ENCODE measurements at regions not wholly inside any gene's neighbourhood (a gene's known extent, or its start where the extent isn't known, plus 50 kb on each side); places are given as distances from the start of the nearest gene placed in this dataset.
"Not testable (repeated sequence)": the region's sequence is repeated elsewhere in the genome, so short reads cannot be mapped to it uniquely, and the experiment has no call there.

DNA sequence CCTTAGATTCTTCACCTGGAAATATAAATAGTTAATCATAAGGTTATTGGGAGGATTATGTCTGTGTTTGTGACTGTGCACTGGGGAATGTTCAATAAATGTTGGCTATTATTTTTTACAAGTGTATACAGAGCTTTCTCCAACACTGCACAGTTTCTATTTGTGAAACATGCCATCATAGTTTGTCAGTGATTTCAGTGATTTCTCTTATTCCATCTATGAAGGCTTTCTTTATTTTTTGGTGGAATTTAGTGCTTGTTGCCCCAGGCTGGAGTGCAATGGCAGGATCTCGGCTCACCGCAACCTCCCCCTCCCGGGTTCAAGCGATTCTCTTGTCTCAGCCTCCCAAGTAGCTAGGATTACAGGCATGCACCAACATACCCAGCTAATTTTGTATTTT lies 545.0 kb upstream of the GRM7 start:
- DNase-seq (ENCODE audit: low read depth, low spot score), result no peak
- no peak overlapping the region for H3K4me3 ChIP-seq (ENCODE audit: low read length)

DNA sequence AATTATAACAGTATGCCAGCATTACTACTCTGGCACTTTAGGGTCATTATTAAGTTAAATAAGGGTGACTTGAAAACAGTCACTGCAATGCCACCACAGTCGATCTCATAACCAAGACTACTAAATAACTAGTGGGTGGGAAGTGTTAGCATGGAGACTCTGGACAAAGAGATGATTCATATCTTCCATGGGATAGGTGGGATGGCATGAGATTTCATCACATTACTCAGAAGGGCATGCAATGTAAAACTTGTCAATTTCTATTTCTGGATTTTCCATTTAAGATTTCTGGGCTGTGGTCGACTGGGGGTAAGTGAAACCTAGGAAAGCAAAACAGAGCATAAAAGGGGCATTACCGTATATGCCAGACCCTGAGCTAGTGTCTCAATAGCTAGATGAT lies 538.9 kb upstream of the GRM7 start:
- no peak overlapping the region for H3K4me3 ChIP-seq (ENCODE audit: low read length)
- DNase-seq (ENCODE audit: low read depth, low spot score), result no peak

DNA sequence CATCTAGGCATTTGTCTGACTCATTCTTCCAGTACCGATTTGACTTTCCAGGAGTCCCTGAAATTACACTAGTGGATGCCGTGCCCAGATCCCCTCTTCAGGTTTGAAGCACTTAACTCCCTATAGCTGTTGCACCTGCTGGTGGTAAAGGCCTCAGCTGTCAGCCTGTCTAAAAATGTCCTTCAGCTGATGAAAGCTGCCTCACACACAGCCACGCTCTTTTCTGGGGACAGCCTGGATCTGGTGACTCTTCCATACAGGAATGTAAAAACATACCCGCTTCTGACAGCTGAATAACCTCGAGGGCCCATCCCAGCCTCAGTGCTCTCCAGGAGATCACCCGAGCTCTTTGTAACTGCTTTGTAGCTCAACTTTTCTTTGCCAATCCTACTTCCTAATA lies 534.1 kb upstream of the GRM7 start:
- no peak overlapping the region for H3K4me3 ChIP-seq (ENCODE audit: low read length)
- DNase-seq (ENCODE audit: low read depth, low spot score), result no peak

DNA sequence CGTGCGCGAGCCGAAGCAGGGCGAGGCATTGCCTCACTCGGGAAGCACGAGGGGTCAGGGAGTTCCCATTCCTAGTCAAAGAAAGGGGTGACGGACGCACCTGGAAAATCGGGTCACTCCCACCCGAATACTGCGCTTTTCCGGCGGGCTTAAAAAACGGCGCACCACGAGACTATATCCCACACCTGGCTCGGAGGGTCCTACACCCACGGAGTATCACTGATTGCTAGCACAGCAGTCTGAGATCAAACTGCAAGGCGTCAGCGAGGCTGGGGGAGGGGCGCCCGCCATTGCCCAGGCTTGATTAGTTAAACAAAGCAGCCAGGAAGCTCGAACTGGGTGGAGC lies 520.0 kb upstream of the GRM7 start:
- H3K4me3 ChIP-seq (ENCODE audit: low read length); DNase-seq (ENCODE audit: low read depth, low spot score): not testable (repeated sequence)

- no peak for DNase-seq (ENCODE audit: low read depth, low spot score)
- H3K4me3 ChIP-seq (ENCODE audit: low read length), result no peak overlapping the region
These were observed 509.2 kb upstream of the GRM7 start for GRCh38 chr3:6351752-6352151.

GRCh38 chr3:6354653-6355052 lies 506.3 kb upstream of the GRM7 start:
- no peak overlapping the region for H3K4me3 ChIP-seq (ENCODE audit: low read length)
- DNase-seq (ENCODE audit: low read depth, low spot score), result no peak

GRCh38 chr3:6362406-6362805 lies 498.5 kb upstream of the GRM7 start:
- no peak overlapping the region for H3K4me3 ChIP-seq (ENCODE audit: low read length)
- no peak for DNase-seq (ENCODE audit: low read depth, low spot score)

- no peak for DNase-seq (ENCODE audit: low read depth, low spot score)
- H3K4me3 ChIP-seq (ENCODE audit: low read length), result no peak overlapping the region
These were observed 493.7 kb upstream of the GRM7 start for GRCh38 chr3:6367171-6367570.

DNA sequence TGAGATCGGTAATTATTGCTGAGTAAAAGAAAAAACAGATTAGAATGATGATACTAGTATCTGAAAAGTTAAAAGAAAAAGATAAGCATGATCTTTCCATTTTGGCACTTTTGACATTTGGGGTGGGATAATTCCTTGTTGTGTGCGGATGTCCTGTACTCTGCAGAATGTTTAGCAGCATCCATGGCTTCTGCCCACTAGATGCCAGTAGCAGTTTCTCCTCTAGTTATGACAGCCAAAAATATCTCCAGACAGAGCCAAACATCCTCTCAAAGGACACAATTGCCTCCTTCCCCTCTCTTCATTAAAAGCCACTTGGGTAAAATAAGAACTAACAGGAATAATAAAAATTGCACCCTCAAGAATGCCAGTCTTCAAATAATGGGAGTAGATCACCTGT lies 468.8 kb upstream of the GRM7 start:
- no peak overlapping the region for H3K4me3 ChIP-seq (ENCODE audit: low read length)
- DNase-seq (ENCODE audit: low read depth, low spot score), result no peak

GRCh38 chr3:6394944-6395343 lies 466.0 kb upstream of the GRM7 start:
- no peak for DNase-seq (ENCODE audit: low read depth, low spot score)
- no peak overlapping the region for H3K4me3 ChIP-seq (ENCODE audit: low read length)

DNA sequence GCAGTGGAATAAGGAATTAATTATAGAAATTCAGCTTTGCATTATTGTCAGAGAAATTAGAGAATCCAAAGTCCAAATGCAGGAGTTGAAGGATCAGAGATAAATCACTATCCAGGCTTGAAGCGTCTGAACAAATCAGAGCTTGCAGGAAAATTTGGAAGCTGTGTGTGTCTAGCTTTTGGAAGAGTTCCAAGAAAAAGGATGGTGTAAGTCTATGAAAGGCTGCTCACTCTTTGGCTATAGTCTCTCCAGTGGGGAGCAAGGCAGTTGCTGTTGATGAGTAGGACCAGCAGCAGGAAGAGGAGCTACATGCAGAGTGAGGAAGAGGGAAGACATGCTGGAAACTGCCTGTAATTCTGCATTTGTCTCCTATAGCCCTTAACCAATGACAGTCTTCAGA lies 464.3 kb upstream of the GRM7 start:
- no peak overlapping the region for H3K4me3 ChIP-seq (ENCODE audit: low read length)
- DNase-seq (ENCODE audit: low read depth, low spot score), result no peak

DNA sequence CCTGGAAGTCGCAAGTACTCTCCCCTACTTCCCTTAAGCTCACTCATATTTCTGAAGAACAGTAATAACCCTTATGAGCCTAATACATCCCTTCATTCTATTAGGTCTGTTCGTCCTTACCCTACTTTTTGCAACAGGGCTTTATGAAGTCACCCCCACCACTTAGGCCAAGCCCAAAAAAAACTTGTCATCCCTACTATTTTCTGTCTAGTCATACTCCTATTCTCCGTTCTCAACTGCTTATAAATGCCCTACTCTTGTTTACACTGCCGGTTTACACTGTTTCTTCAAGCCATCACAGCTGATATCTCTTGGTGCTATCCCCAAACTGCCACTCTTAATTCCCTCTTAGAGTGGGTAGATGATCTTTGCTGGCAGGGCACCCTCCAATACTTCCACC lies 458.2 kb upstream of the GRM7 start:
- not testable (repeated sequence) for H3K4me3 ChIP-seq (ENCODE audit: low read length); DNase-seq (ENCODE audit: low read depth, low spot score)

DNA sequence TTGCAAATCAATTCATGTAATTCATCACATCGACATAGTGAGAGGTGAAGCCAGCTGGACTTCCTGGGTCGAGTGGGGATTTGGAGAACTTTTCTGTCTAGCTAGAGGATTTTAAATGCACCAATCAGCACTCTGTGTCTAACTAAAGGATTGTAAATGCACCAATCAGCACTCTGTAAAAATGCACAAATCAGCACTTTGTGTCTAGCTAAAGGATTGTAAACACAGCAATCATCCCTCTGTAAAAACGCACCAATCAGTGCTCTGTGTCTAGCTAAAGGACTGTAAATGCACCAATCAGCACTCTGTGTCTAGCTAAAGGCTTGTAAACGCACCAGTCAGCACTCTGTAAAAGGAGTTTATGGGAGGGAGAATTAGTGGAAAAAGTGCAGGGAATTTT lies 454.0 kb upstream of the GRM7 start:
- not testable (repeated sequence) for H3K4me3 ChIP-seq (ENCODE audit: low read length); DNase-seq (ENCODE audit: low read depth, low spot score)

- no peak for DNase-seq (ENCODE audit: low read depth, low spot score)
- H3K4me3 ChIP-seq (ENCODE audit: low read length), result no peak overlapping the region
These were observed 444.8 kb upstream of the GRM7 start for GRCh38 chr3:6416049-6416661.

- no peak overlapping the region for H3K4me3 ChIP-seq (ENCODE audit: low read length)
- no peak for DNase-seq (ENCODE audit: low read depth, low spot score)
These were observed 443.7 kb upstream of the GRM7 start for GRCh38 chr3:6417174-6417573.

DNA sequence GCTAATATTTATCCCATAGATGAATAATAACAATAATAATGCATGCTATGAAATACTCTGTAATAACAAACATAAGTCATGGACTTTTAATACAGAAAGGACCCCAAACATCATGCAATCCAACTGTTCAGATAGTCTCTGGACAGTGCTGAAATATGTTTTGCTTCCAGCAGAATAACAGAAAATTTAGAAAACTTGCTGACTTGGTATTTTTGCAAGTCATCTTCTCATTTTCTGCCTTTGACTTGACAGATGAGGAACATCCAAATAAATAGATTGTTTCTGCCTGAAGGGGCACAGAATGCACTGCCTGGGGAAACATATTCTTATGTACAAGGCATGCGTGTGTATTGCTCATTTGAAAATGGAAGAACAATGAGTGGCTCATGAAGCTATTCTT lies 442.4 kb upstream of the GRM7 start:
- no peak for DNase-seq (ENCODE audit: low read depth, low spot score)
- H3K4me3 ChIP-seq (ENCODE audit: low read length), result no peak overlapping the region

DNA sequence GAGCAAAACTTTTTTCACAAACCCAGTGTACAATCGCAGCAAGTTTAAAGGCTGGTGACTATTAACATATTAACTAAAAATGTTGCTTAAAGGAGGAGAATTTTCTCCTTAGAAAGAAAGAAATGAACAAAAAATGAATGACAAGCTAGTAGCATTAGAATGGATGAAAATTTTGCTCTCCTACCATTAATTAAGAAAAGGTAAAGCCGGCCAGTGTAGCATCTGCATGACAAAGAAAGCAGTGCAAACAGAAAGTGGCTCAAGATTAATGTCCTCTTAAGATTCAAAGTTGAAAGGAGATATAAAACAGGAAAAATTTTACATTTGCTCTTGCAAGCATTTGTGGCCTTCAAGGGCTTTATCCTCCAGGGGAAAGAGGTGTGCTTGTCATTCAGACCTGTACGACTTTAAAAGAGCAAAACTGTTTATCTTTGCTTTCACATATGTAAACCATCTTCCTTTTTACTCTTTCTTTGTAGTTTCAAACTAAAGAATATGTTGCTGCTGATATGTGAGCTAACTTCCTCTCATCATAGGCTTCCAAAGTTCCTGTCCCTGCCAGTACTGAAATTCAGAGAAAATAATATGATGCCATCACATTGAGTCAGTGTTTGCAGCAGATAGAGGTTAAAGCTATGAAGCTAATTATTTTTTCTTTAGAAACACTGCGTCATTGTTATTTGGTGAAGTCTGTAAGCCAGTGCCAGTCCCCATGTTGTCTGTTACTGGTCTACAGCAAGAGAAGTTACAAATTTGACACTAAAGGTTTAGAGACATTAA lies 439.1 kb upstream of the GRM7 start:
- DNase-seq (ENCODE audit: low read depth, low spot score), result no peak
- no peak overlapping the region for H3K4me3 ChIP-seq (ENCODE audit: low read length)

DNA sequence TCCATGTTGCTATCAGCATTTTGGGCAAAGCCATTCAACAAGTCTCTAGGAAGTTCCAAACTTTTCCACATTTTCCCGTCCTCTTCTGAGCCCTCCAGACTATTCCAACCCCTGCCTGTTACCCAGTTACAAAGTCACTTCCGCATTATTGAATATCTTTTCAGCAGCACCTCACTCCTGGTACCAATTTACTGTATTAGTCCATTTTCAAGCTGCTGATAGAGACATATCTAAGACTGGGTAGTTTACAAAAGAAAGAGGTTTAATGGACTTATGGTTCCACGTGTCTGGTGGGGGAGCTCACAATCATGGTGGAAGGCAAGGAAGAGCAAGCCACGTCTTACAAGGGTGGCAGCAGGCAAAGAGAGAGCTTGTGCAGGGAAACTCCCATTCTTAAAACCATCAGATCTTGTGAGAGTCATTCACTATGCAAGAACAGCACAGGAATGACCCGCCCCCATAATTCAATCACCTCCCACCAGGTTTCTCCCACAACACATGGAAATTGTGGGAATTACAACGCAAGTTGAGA lies 435.6 kb upstream of the GRM7 start:
- no peak for DNase-seq (ENCODE audit: low read depth, low spot score)

GRCh38 chr3:6428276-6428675 lies 432.6 kb upstream of the GRM7 start:
- H3K4me3 ChIP-seq (ENCODE audit: low read length); DNase-seq (ENCODE audit: low read depth, low spot score): not testable (repeated sequence)

More for the DNA sequence above, 435.6 kb upstream of the GRM7 start:
- no peak overlapping the region for H3K4me3 ChIP-seq (ENCODE audit: low read length)

DNA sequence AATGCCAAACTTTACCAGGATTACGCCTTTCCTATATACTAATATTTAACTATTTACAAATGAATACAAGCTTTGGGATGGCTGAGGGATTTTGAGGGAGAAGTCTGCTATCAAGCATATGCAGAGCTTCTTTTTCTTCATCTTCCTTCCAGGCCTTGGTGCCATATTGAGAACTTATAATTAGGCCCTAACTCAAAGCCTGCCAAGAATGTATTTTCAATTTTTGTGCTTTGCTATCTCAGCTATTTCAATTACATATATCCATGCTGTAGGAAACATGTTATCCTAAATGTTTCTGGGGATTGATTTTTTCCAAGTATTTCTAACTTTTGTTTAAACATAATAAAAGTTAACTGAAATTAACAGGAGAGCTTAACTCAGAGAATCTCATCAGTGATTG lies 425.0 kb upstream of the GRM7 start:
- no peak overlapping the region for H3K4me3 ChIP-seq (ENCODE audit: low read length)
- DNase-seq (ENCODE audit: low read depth, low spot score), result no peak

DNA sequence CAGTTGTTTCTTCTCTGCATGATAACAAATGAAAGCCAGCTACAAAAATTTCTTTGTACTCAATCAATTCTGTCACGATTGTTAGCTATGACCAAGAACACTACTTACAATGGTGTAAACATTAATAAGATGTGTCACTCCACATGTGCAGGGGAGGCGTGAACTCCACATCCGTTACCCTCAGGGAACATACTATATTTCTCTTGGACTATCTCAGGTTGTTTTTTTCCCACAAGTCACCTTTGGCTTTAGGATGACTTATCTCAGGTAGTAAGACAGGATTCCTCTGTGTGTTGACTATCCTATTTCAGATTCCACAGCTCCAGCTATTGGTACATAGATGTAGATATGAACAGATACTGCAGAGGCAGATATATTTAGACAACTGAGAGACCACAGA lies 423.3 kb upstream of the GRM7 start:
- no peak overlapping the region for H3K4me3 ChIP-seq (ENCODE audit: low read length)
- DNase-seq (ENCODE audit: low read depth, low spot score), result no peak

Measured in Jurkat, Clone E6-1 (cell line).